GM21737 (cell line): ENCODE measurements at regions not wholly inside any gene's neighbourhood (a gene's known extent, or its start where the extent isn't known, plus 50 kb on each side); places are given as distances from the start of the nearest gene placed in this dataset.

Experiments used
- ATAC-seq: cut with Tn5 transposase; IDR thresholded peaks from one replicate; pipeline ENCODE4 v1.9.1; 2021; ENCODE audit warnings: mild to moderate bottlenecking, moderate library complexity; ENCODE audit not compliant: unreplicated experiment

GRCh38 chr15:62625429-62626033 is 417.0 kb upstream of the TPM1 start:
- no peak for ATAC-seq

DNA sequence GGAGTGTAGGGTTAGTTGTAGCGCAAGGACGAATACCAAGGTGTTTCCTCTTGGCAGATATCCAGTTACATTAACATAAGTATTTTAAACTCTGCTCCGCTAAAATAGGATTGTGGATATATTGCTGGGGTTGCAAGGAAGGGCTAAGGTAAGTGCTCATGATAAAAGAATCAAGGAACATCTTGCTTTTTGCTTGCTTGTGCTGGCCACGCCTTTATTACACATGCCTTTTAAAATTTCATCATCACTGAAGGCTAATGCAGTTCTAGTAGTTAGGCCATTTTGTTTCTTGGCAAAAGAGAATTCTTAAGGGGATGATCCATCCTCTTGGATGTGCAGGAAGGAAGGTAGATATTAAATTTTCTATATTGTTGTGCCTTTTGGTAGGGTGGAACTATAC is 415.6 kb upstream of the TPM1 start:
- no peak for ATAC-seq

- ATAC-seq: no peak
Measured at GRCh38 chr15:62631076-62631724, 411.3 kb upstream of the TPM1 start.

DNA sequence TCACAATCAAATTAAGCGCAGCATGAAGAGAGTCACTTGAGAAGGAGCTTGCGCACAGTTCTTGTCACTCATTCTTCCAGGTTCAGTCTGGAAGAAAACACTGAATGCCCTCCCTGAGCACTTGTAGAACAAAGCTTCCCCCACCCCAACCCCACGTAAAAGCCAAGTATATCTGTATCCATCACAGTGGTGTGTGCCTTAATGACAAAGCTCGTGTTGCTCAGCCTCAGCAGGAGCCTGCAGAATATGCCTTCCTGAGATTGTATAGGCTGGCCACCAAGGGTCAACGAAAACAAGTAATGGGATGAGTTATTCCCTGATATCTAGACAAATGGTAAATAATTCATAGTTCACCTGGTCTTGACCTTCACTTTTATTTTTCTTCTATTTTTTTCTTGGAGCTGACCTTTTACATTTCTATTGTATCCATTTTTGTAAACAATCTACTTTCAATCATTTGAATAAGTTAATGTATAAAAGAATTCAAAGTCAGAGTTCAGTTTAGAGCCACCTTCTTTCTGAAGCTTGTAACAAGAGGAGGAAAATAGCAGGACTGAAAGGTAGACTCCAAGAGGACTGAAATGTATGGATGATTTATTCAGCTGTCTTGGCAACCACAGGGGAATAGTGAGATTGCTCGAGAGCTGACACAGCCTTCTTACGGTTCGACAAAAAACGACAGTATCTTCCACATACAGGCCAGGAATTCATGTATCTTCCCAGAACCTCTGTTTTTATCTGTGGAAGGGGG is 405.5 kb upstream of the TPM1 start:
- no peak for ATAC-seq

DNA sequence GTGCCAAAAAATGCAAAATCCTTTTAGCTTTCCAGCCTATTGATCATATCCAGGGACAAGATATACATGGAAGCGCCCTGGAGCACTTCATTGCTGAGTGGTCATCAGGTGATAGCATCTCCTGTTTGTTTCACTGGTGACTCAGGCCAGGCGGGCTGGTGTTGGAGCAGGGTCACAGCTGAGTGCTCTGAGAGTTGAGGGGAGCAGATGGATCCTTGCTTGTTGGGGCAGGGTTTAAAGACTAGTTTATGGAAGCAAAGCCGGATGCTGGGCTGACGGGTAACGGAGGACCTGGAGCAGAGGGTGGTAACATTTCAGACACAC is 405.0 kb upstream of the TPM1 start:
- ATAC-seq: no peak

- ATAC-seq: no peak
Measured at GRCh38 chr15:62637950-62638619, 404.5 kb upstream of the TPM1 start.

DNA sequence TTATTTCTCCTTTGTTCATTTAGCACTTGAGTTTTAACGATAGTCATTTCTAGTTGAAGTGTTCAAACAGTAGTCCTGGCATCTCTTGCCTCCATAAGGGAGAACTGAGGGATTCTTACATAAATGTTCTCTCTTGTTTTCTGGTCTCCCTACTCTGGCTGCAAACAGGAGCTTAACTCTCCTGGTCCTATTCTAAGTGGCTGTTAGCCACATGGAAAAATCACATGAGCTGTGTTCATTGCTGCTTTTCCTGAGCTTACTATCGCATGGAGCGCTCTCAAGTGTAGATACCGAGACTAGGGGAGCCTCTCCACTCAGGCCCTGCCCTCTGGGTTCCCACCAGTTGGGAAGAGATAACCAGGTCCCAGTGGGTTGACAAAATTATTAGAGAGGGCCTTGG is 403.1 kb upstream of the TPM1 start:
- no peak for ATAC-seq

DNA sequence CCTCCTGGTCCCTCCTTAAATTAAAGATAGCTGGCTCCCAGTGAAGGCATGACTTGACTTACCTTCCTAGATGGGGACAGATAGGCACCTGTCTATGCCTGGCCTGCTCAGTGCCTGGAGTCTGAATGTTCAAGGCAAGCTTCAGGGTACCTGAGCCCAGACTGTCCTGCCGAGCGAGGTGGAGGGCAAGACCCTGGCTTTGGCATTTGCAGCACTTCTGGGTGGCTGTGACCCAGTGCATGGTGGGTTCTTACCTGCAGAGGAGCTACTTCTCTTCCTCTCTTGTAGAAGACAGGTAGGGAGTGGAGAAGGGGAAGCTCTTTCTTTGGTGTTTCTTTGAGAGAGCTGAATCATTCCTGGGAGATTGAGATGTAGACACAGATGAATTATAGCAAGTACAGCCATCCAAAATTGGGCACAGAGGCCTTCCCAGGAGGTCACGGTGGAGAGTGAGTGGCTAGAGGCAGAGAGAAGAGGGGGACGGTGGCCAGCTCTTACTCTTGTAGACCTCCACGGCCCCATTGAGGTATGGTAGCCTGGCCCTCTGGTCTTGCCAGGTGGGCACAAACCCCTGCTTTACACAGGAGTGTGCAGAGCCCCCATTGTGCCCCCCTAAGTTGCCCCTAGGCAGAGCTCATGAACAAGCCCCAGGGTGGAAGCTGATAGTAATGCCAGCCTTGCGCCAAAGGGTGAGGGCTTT is 402.5 kb upstream of the TPM1 start:
- ATAC-seq: no peak

- no peak for ATAC-seq
Measured at GRCh38 chr15:62641825-62642224, 400.7 kb upstream of the TPM1 start.

- no peak for ATAC-seq
Measured at GRCh38 chr15:62643572-62643971, 399.0 kb upstream of the TPM1 start.

DNA sequence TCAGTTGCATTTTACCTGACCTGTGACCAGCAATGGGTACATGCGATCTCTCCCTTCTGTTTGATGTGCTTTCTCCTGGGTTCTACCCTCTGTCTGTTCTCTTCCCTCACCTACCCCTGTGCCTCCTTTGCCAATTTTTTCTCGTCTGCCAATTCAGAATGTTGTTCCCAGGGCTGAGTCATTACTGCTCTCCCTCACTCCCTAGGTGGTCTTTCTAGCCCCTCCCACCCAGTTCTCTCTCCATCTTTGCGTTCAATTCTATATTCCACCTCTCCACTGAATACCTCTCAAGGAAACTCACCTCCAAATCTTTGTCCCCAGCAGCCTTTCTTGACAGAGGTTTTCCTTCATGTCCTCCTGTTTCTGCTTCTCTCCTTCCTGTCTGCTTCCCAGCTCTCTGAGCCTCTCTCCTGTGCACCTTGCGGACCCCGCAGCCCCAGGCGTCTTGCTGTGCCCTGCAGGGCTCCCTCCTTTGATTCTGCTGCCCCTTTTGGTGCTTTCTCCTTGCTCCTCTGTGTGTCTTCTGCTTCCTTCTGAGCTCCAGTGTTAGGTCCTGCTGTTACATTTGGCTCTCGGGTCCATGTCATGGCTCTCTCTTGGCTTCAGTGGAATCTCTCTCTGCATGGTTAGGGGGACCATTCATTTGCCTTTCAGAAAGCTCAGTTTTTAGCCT is 398.2 kb upstream of the TPM1 start:
- ATAC-seq: no peak

- ATAC-seq: no peak
Measured at GRCh38 chr15:62644889-62645742, 397.4 kb upstream of the TPM1 start.

GRCh38 chr15:62647202-62647842 is 395.2 kb upstream of the TPM1 start:
- no peak for ATAC-seq

GRCh38 chr15:62647843-62648505 is 394.6 kb upstream of the TPM1 start:
- ATAC-seq: no peak

DNA sequence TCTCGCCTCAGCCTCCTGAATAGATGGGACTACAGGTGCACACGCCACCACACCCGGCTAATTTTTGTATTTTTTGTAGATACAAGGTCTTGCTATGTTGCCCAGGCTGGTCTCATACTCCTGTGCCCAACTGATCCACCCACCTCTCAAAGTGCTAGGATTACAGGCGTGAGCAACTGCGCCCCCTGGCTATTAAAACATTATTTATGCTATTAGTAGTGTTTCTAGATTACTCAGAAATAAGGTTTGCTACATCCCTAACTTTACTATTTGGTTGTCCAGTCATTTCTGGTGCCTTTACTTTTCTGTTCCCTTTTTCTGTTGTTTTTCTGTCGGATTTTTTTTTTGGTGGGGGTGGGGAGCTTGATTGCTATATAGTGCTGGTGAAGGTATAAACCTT is 393.6 kb upstream of the TPM1 start:
- ATAC-seq: no peak

DNA sequence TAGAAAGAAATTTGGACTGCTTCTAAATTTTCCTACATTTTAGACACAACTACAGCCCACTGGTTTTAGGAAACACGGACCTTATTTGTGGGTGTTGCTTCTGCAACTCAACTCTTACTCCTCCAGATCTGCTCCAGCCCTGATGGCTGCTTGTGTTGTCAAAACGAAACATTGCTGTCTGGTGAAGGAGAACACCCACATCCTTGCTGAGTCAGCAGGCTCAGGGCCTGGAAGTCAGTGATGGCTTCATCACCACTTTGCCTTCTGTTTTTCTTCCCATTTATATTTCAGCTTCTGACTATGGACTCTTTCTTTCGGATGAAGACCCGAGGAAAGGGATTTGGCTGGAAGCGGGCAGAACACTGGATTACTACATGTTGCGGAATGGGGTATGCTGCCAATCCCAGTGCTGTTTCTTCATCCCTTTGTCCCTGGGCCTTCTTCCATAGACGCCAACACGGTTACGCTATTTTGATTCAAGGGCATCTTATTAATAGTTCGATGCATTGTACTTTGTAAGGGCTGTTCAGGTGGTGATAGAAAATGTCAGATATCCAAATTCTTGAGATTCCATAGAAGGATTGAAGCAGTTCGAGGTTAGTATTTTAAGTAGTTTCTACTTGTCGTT is 392.6 kb upstream of the TPM1 start:
- peak; percentile 92 for ATAC-seq

DNA sequence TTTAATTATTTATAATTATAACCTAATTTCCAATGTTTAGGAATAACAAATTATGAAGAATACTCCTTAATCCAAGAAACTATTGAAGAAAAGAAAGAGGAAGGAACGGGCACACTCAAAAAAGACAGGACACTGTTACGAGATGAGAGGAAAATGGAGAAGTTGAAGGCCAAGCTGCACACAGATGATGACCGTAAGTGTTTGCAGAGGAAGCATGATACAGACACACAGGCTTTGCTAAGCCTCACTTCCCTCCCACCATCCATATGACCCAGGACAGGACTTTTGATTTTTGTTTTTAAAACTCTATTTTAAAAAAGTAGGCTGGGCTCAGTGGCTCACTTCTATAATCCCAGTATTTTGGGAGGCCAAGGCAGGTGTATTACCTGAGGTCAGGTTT is 389.4 kb upstream of the TPM1 start:
- ATAC-seq: no peak

DNA sequence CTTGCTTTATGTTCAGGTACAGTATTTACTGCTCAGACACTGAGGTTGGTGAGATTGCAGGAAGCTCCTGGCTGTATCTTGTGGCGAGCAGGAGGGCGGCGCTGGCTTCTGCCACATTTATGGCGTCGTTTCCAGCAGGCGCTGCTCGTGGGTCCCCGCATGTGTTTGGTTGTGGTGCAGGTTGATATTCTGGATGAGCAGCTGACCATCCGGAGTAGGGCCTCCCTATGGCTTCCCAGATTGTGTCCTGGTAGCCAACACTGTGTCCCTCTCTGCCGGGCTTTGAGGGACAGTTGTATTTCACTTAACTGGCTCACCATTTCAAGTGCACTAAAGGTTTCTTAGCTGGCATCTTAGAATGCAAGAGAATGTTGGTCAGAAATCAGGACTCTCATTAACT is 386.5 kb upstream of the TPM1 start:
- no peak for ATAC-seq
